Fibroblast of the conjunctiva (primary cell): ENCODE measurements at regions not wholly inside any gene's neighbourhood (a gene's known extent, or its start where the extent isn't known, plus 50 kb on each side); places are given as distances from the start of the nearest gene placed in this dataset.

Experiments
- DNase-seq: peaks from one replicate; pipeline ENCODE4 v3.0.0-alpha.2; 2010; ENCODE audit warnings: low read depth

- no peak for DNase-seq
Measured at GRCh38 chr20:11210611-11211010, 536.8 kb upstream of the JAG1 start.

- no peak for DNase-seq
Measured at GRCh38 chr20:11212272-11212671, 538.5 kb upstream of the JAG1 start.

GRCh38 chr20:11212902-11213301 lies 539.1 kb upstream of the JAG1 start:
- DNase-seq, result no peak

- no peak for DNase-seq
Measured at GRCh38 chr20:11214256-11214840, 540.5 kb upstream of the JAG1 start.

GRCh38 chr20:11216451-11217314 lies 542.9 kb upstream of the JAG1 start:
- DNase-seq, result no peak

- no peak for DNase-seq
Measured at GRCh38 chr20:11217326-11218172, 543.8 kb upstream of the JAG1 start.

GRCh38 chr20:11218173-11218680 lies 544.4 kb upstream of the JAG1 start:
- no peak for DNase-seq

GRCh38 chr20:11219192-11219591 lies 545.4 kb upstream of the JAG1 start:
- DNase-seq, result no peak

GRCh38 chr20:11221046-11221445 lies 547.2 kb upstream of the JAG1 start:
- no peak for DNase-seq

GRCh38 chr20:11222243-11222642 lies 548.4 kb upstream of the JAG1 start:
- DNase-seq, result no peak

GRCh38 chr20:11227602-11228001 lies 553.8 kb upstream of the JAG1 start:
- DNase-seq, result no peak

GRCh38 chr20:11229772-11230171 lies 556.0 kb upstream of the JAG1 start:
- peak; percentile 65 for DNase-seq

GRCh38 chr20:11230999-11231398 lies 557.2 kb upstream of the JAG1 start:
- DNase-seq, result no peak

GRCh38 chr20:11231742-11232648 lies 558.2 kb upstream of the JAG1 start:
- DNase-seq, result no peak

- DNase-seq, result no peak
Measured at GRCh38 chr20:11232896-11233295, 559.1 kb upstream of the JAG1 start.

GRCh38 chr20:11234181-11234580 lies 560.4 kb upstream of the JAG1 start:
- no peak for DNase-seq

GRCh38 chr20:11234608-11235007 lies 560.8 kb upstream of the JAG1 start:
- DNase-seq, result no peak

GRCh38 chr20:11235058-11235457 lies 561.3 kb upstream of the JAG1 start:
- DNase-seq, result no peak

GRCh38 chr20:11242320-11242719 lies 568.5 kb upstream of the JAG1 start:
- DNase-seq, result no peak

- no peak for DNase-seq
Measured at GRCh38 chr20:11245431-11245830, 571.6 kb upstream of the JAG1 start.

- no peak for DNase-seq
Measured at GRCh38 chr20:11246251-11246775, 572.5 kb upstream of the JAG1 start.
